ENCODE measurements at regions not wholly inside any gene's neighbourhood (a gene's known extent, or its start where the extent isn't known, plus 50 kb on each side); places are given as distances from the start of the nearest gene placed in this dataset.

GRCh38 chr9:115969096-115969495, 184.5 kb upstream of the PAPPA start:
- no peak for FAIRE-seq

- FAIRE-seq, result no peak
Observed at GRCh38 chr9:115972362-115972761, 181.2 kb upstream of the PAPPA start.

- FAIRE-seq, result no peak
Observed at GRCh38 chr9:115972843-115973595, 180.6 kb upstream of the PAPPA start.

- FAIRE-seq, result no peak
Observed at GRCh38 chr9:115976781-115977180, 176.8 kb upstream of the PAPPA start.

- no peak for FAIRE-seq
Observed at GRCh38 chr9:115978091-115978490, 175.5 kb upstream of the PAPPA start.

DNA sequence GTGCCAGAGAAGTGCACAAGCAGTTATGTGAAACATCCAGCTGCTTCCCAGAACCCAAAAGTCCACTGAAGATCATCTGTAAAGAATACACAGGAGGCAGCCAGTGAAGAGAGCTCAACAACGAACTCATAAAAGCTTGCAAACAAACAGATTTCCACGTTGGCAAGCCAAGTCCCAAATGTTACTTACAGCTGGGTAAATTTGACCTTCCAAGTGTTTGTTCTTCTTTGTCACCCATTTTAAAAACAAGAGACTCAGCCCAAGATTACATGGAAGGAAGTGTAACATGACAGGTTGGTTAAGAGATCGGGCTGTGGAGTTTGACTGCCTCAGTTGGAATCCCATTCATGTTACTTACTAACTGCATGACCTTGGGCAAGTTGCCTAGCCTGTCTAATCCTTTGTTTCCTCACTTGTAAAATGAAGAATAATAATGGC, 174.9 kb upstream of the PAPPA start:
- no peak for FAIRE-seq

DNA sequence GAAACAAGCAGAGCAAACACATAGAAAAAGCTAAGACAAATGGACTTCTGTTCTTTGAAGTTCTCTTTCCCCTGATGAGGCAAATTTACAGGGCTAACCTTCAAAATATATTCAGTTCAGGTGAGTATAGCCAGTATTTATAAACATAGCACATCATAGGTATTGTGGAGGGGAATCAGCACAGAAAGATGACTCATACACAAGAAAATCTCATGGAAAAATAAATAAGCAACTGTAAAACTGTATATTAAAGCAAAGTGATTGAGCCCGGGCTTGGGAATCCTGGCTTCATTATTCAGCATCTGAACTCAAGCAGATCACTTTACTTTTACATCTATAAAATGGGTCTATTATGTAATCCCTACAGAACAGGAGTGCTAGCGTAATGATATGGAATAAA, 173.5 kb upstream of the PAPPA start:
- FAIRE-seq, result no peak

GRCh38 chr9:115980502-115980901, 173.1 kb upstream of the PAPPA start:
- FAIRE-seq, result no peak

DNA sequence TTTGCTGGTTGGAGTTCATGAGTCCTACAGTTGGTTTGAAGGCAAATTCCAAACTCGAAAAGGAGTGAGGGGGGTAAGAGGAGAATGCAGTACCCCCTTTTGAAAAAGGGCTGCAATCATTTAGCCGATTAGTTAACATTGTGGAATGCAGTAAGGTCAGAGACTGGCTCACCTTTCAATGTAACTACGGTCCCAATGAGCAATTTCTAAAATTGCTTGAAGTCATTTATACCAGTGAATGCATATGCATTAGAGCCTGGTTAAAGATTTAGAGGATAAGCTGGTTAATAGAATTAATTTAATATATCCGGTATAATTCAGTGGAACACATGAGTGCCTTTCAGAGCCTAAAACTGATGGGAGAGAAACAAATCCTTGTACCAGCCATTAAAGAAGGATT, 172.6 kb upstream of the PAPPA start:
- FAIRE-seq, result no peak

DNA sequence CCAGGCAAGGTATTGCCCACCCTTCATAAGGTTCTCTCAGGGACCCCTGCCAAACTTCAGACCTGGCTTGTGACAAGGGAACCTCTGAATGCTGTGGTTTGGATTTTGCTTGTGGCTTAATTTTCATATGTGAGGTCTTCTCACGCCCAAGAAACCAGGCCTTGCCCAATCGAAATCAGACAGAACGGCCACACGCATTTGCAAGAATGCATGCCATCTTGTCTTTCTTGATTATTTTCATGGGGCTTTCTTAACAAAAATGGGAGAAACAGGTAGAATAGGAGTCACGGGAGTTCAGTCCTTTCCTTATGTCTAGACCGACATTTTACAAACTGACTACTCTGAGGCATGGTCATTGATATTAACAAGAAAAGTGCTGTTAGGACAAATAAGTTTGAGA, 170.2 kb upstream of the PAPPA start:
- no peak for FAIRE-seq

DNA sequence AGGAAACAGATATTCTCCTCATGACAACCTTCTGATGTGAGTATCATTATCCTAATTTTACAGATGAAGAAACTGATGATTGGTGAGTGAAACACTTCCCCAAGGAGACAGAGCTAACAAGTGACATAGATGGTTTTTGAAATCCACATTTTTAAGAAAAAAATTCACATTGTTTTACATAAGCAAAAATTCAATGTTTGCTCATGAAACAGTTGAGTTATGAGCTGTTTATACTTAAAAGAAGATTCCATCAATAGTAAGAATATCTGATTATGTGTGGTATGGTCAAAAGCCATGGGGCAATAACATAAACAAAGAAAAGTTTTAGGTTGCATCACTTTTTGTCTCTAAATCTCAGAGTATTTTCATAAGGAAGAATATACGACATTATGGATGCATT, 167.9 kb upstream of the PAPPA start:
- FAIRE-seq, result no peak

- no peak for FAIRE-seq
Observed at GRCh38 chr9:115986508-115986907, 167.1 kb upstream of the PAPPA start.

DNA sequence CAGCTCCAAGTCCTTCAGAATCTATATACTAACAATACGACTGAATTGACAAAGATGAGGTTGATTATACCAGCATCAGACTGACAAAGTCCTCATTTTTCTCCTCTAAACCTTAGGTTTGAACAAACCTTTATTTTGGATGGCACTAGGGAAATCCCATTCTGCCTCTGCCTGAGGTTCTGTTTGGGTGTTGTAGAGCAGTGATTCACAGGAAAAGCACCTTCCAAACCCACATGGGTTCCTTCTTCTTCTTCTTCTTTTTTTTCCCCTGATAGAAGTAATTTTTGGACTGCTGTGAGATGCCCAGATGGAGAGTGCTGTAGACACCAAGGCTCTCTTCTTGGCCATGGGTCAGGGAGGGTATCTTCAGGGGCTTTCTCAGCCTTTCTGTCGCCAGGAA, 164.9 kb upstream of the PAPPA start:
- no peak for FAIRE-seq

DNA sequence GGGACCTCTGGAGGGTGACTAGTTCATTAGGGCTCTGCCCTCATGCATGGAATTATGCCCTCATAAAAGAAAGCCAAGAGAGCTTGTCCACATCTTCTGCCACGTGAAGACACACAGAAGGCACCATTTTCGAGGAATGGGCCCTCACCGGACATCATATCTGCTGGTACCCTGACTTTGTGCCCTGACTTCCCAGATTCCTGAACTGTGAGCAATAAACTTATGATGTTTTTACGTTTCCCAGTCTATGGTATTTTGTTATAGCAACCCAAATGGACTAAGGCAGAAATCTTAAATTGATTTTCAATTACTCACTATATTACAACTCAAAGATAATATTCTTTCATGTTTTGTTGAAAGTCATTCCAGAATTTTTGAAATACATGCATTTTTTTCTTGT, 163.8 kb upstream of the PAPPA start:
- no peak for FAIRE-seq

- no peak for FAIRE-seq
Observed at GRCh38 chr9:115992834-115993233, 160.8 kb upstream of the PAPPA start.

DNA sequence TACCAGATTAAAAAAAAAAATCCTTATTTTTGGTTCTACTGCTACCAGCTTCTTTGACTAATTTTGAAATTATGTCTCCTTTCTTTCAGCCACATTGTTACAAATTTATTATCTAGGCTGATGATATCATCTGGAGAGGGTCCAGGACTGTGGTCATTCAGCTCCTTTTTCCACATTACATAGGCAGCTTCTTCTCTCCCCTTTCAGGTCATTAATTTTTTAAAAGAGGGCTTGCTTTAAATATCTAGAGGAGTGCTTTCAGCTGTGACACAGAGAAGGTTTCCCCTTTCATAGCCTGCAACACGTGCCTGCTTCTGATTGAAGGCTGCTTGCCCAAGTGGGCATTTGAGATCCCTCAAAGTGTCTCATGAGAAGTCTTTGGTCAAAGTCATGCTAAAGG, 155.7 kb upstream of the PAPPA start:
- no peak for FAIRE-seq

- no peak for FAIRE-seq
Observed at GRCh38 chr9:115998666-115999065, 154.9 kb upstream of the PAPPA start.

DNA sequence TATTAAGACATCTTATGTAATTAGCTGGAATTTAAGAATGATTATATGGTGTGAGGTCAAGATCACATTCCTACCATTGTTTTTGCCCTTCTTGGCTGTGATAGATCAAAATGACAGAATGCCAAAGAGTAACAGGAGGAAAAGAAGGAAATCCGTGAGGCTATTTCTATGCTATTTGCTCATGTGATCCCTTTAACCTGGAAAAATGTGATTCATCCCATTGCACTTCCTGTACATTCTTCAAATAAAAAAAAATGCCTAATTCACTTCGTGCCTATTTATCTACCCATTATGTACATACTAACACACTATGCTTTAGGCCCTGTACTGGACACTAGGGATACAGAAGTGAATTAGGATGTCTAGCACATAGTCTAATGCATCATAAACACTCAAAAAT, 154.1 kb upstream of the PAPPA start:
- no peak for FAIRE-seq

- no peak for FAIRE-seq
Observed at GRCh38 chr9:116000748-116001329, 152.8 kb upstream of the PAPPA start.

DNA sequence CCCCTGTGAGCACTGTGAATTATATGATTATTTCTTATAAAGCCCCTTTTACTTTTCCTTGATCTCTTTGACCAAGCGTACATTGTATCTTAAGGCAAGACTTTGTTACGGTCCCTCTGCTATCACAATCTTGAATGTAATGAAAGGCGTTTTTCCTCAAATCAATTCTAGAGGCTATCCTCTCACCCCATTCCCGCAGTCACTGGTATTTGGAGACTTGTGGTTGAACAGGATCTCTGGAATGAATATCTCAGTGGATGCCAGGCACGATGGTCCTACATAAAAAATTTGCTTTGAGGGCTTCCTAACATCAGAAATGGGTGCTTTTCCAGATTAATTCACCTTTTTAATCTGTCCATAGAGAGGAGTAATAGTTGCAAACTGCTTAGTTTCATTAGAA, 151.4 kb upstream of the PAPPA start:
- no peak for FAIRE-seq

- FAIRE-seq, result no peak
Observed at GRCh38 chr9:116002624-116003023, 151.0 kb upstream of the PAPPA start.

DNA sequence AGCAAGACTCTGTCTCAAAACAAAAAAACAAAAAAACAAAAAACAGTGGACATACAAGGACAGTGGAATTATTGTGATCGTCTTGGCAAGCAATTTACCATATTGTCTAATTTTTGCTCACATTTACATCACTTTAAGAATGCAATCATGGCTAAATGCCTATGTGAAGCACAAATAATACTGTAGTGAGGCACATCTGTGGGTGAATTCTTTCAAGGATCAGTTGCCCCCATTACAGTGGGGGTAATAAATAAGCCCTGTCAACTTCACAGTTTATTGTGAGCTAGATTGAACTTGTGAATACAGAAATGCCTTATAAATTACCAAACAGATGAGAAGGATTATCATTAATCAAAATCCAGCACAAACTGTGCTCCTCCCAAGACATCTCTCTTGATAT, 150.2 kb upstream of the PAPPA start:
- FAIRE-seq, result no peak

DNA sequence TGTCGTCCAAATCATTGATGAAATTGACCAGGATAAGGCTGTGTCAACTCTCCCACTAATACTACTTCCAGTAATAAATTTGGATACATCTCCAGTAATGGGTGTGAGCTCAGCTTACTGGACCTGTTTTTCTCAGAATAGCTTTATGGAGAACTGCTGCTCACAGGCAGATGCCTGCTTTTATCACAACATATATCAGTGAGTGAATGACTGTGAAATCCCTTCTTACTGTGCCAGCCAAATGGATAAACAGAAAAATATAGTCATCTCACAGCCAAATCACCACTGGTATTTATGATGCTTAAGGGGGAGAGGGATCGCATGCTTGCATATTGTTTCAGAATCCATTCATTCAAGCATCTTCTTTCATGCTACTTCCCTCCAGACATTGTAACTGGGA, 148.4 kb upstream of the PAPPA start:
- FAIRE-seq, result no peak

GRCh38 chr9:116007824-116008223, 145.8 kb upstream of the PAPPA start:
- FAIRE-seq, result no peak

DNA sequence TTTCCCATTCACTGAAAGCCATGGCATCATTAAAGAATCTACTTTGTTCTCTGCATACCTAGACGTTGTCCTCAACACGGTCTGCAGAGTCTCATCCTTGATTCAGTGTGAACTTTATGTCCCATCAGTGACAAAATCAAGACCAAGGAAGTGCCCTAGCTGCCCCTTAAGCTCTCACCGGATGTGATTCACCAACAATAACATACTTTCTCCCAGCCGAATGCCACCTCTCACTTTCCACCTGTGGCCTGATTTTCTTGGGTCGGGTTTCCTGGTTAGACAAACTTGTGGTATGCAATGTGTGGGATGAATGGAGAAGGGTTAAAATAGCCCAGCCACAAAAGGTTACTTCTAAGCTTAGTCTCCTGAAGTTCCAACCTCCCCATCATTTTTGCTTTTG, 145.3 kb upstream of the PAPPA start:
- no peak for FAIRE-seq

Data from islet of Langerhans (tissue), 1 donor.